ENCODE measurements at regions not wholly inside any gene's neighbourhood (a gene's known extent, or its start where the extent isn't known, plus 50 kb on each side); places are given as distances from the start of the nearest gene placed in this dataset.

DNA sequence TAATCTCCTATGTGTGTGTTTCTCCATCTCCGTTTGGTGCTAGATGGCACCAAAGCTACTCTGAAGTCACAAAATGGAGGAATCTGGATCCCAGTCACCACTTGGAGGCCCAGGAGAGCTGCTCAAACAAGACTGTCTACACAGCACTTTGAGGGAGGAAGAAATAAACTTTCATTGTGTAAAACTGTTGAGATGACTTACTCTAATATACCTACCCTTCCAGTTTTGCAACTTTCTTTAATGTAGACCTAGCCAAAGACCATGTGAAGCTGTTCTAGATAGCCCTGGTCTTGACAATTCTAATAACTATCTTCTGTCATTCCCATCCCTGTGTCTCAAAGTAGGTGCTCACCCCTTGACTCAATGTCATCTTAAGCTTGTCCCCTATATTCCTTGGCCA is 52.8 kb upstream of the TAB3 start:
- Histone ChIP-seq H3K27ac (ENCODE audit: low read depth in 1 of 2, low read length in 2 of 2) (no peak overlapping the region), H3K4me3 (ENCODE audit: low read length in 2 of 2) (no peak overlapping the region), H3K27me3 (ENCODE audit: control insufficient read depth in 1 of 2, insufficient read depth in 2 of 2, low read length in 1 of 2) (no peaks in the 10 kb centered on the region), H3K9me3 (ENCODE audit: control insufficient read depth, low read length) (no peaks in the 10 kb centered on the region), H3K4me1 (ENCODE audit: control insufficient read depth in 1 of 2, insufficient read depth in 2 of 2, low read length in 2 of 2) (peaks cover 0 to 5% of the 10 kb centered on the region in 2 donors), H3K36me3 (ENCODE audit: control insufficient read depth in 1 of 2, insufficient read depth in 2 of 2, low read length in 1 of 2) (no peaks in the 10 kb centered on the region)
- no peak for DNase-seq
- ATAC-seq (ENCODE audit: low FRiP score): no peak
- WGBS, 2 donors: 70 to 80% methylated on average over 1 of the region's 1 CpG
- intact Hi-C loops (cut with DNase I): no loop called here

DNA sequence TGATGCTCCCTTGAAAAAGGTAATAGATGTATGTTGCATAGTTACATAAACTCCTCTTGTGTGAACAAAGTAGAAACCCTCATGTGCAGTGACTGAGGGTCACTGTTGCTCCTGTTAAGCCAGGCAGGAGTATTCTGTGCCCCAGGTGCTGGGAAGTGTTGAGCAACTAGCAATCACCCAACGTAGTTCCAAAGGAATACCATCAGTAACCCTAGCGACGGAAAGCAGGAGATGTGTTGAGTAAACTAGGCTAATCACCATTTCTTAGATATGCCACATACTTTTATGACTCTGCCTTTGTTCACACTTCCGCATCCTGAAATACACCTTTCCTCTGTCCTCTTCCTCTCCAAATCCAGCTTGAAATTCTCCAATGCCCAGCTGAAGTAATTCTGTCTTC is 50.9 kb upstream of the TAB3 start:
- ATAC-seq (ENCODE audit: low FRiP score) (no peak), DNase-seq (no peak)
- 64 to 76% methylated on average over 4 of the region's 4 CpGs for WGBS, 2 donors
- peaks cover 0 to 3% of the 10 kb centered on the region in 2 donors for H3K4me1 ChIP-seq (ENCODE audit: control insufficient read depth in 1 of 2, insufficient read depth in 2 of 2, low read length in 2 of 2)
- H3K27ac ChIP-seq (ENCODE audit: low read depth in 1 of 2, low read length in 2 of 2): no peak overlapping the region
- intact Hi-C loops (cut with DNase I): no loop called here
- H3K27me3 ChIP-seq (ENCODE audit: control insufficient read depth in 1 of 2, insufficient read depth in 2 of 2, low read length in 1 of 2): no peaks in the 10 kb centered on the region
- no peaks in the 10 kb centered on the region for H3K9me3 ChIP-seq (ENCODE audit: control insufficient read depth, low read length)
- no peaks in the 10 kb centered on the region for H3K36me3 ChIP-seq (ENCODE audit: control insufficient read depth in 1 of 2, insufficient read depth in 2 of 2, low read length in 1 of 2)
- no peak overlapping the region for H3K4me3 ChIP-seq (ENCODE audit: low read length in 2 of 2)

Measured in aorta (tissue), 5 donors.